CD14-positive monocyte (primary cell): ENCODE measurements at regions not wholly inside any gene's neighbourhood (a gene's known extent, or its start where the extent isn't known, plus 50 kb on each side); places are given as distances from the start of the nearest gene placed in this dataset.

Source experiments
- DNase-seq, 3 donors: peaks; one replicate each; pipeline ENCODE4 v3.0.0-alpha.2; 2011 to 2022
- H2AFZ ChIP-seq: 2 replicates; pipeline ENCODE4 v1.6.0; 2012; ENCODE audit warnings: mild to moderate bottlenecking, low read depth, low read length, inconsistent platforms; ENCODE audit not compliant: insufficient read depth, poor library complexity, severe bottlenecking
- H3K27ac ChIP-seq, 2 donors: 1 replicate in 1 of 2; 2 replicates in 1 of 2; pipeline ENCODE4 v1.5.1; 2012 to 2013; ENCODE audit warnings: low read length in 2 of 2, control low read depth in 1 of 2, inconsistent platforms in 1 of 2, low read depth in 1 of 2, mild to moderate bottlenecking in 1 of 2
- H3K27me3 ChIP-seq, 2 donors: one replicate each; pipeline versions ENCODE4 v1.6.0 to v1.6.1; 2011 to 2013; ENCODE audit warnings: low read length in 2 of 2; ENCODE audit not compliant: control insufficient read depth in 2 of 2, insufficient read depth in 2 of 2
- H3K36me3 ChIP-seq, 2 donors: replicated peaks in 1 of 2; 1 replicate in 1 of 2; 2 replicates in 1 of 2; pipeline versions ENCODE4 v1.5.1 to v1.6.1; 2012 to 2013; ENCODE audit warnings: low read length in 2 of 2, control low read depth in 1 of 2, inconsistent platforms in 1 of 2, mild to moderate bottlenecking in 1 of 2; ENCODE audit not compliant: insufficient read depth in 2 of 2, control insufficient read depth in 1 of 2
- H3K4me1 ChIP-seq, 2 donors: 1 replicate in 1 of 2; 2 replicates in 1 of 2; pipeline versions ENCODE4 v1.5.1 to v1.6.1; 2012 to 2013; ENCODE audit warnings: low read length in 2 of 2, control low read depth in 1 of 2, inconsistent platforms in 1 of 2, mild to moderate bottlenecking in 1 of 2, moderate library complexity in 1 of 2; ENCODE audit not compliant: insufficient read depth in 2 of 2, control insufficient read depth in 1 of 2
- H3K4me2 ChIP-seq: replicated peaks from 2 replicates; pipeline ENCODE3; 2012; ENCODE audit warnings: low read length, moderate library complexity, mild to moderate bottlenecking; ENCODE audit not compliant: poor library complexity, severe bottlenecking; ENCODE audit errors: extremely low read depth
- H3K4me3 ChIP-seq, 3 experiments: fragments of 200-600 bp in 1 of 3; sonication (generic) in 1 of 3; replicated peaks in 1 of 3; 1 replicate in 2 of 3; 2 replicates in 1 of 3; pipeline ENCODE4 v1.5.1; 2011 to 2013; ENCODE audit warnings: low read length in 3 of 3, mild to moderate bottlenecking in 3 of 3, control low read depth in 2 of 3, low read depth in 2 of 3, inconsistent platforms in 1 of 3, moderate library complexity in 1 of 3
- H3K79me2 ChIP-seq: 2 replicates; pipeline ENCODE4 v1.6.0; 2012; ENCODE audit warnings: mild to moderate bottlenecking, control low read depth, inconsistent platforms, low read length, moderate library complexity; ENCODE audit not compliant: insufficient read depth
- H3K9ac ChIP-seq: 2 replicates; pipeline ENCODE4 v1.6.0; 2017; ENCODE audit warnings: low read length, mild to moderate bottlenecking; ENCODE audit not compliant: insufficient read depth, poor library complexity, severe bottlenecking
- H3K9me3 ChIP-seq, 2 donors: replicated peaks in 1 of 2; 1 replicate in 1 of 2; 2 replicates in 1 of 2; pipeline versions ENCODE4 v1.5.1 to v1.6.1; 2012 to 2013; ENCODE audit warnings: low read length in 2 of 2, control low read depth in 1 of 2; ENCODE audit not compliant: control insufficient read depth in 1 of 2, insufficient read depth in 1 of 2
- H4K20me1 ChIP-seq: 2 replicates; pipeline ENCODE4 v1.6.0; 2012; ENCODE audit warnings: mild to moderate bottlenecking, low read length, control low read depth, moderate library complexity; ENCODE audit not compliant: insufficient read depth
- H3K27ac Mint-ChIP-seq, 7 donors: one replicate each; pipeline ENCODE4 v1.8.0; 2020; ENCODE audit warnings: mild to moderate bottlenecking in 7 of 7, mixed read lengths in 7 of 7, moderate library complexity in 6 of 7, inconsistent platforms in 2 of 7
- H3K27me3 Mint-ChIP-seq, 3 donors: one replicate each; pipeline ENCODE4 v1.8.0; 2021 to 2022; ENCODE audit warnings: low read depth in 3 of 3, mild to moderate bottlenecking in 3 of 3, mixed read lengths in 3 of 3, moderate library complexity in 3 of 3, inconsistent platforms in 1 of 3
- H3K36me3 Mint-ChIP-seq, 2 donors: one replicate each; pipeline ENCODE4 v1.8.0; 2020; ENCODE audit warnings: mixed read lengths in 2 of 2, inconsistent platforms in 1 of 2, mild to moderate bottlenecking in 1 of 2
- H3K4me1 Mint-ChIP-seq: one replicate; pipeline ENCODE4 v1.8.0; 2020; ENCODE audit warnings: mild to moderate bottlenecking, mixed read lengths
- H3K4me3 Mint-ChIP-seq, 2 donors: one replicate each; pipeline ENCODE4 v1.8.0; 2020; ENCODE audit warnings: mild to moderate bottlenecking in 2 of 2, mixed read lengths in 2 of 2, moderate library complexity in 1 of 2
- H3K9me3 Mint-ChIP-seq, 7 donors: one replicate each; pipeline ENCODE4 v1.8.0; 2020 to 2022; ENCODE audit warnings: mixed read lengths in 7 of 7, mild to moderate bottlenecking in 6 of 7, moderate library complexity in 6 of 7, inconsistent platforms in 2 of 7
- WGBS: methylation state at CpG from one replicate; pipeline ENCODE4 v1.1.5; 2013; ENCODE audit warnings: missing lambda C conversion rate; ENCODE audit not compliant: insufficient coverage; 5-methylcytosine and 5-hydroxymethylcytosine counted together
- intact Hi-C, 2 donors: fragments of 100-400 bp; cut with micrococcal nuclease; formaldehyde crosslinking; loops; one replicate each; pipeline versions ENCODE4 v1.15.0 to v1.15.1; 2023
- TF ChIP-seq, protein P1 (sequence below): fragments of 200-600 bp; IDR thresholded peaks from one replicate; pipeline ENCODE4 v1.8.0; 2022; ENCODE audit warnings: antibody characterized with exemption, mild to moderate bottlenecking

DNA sequence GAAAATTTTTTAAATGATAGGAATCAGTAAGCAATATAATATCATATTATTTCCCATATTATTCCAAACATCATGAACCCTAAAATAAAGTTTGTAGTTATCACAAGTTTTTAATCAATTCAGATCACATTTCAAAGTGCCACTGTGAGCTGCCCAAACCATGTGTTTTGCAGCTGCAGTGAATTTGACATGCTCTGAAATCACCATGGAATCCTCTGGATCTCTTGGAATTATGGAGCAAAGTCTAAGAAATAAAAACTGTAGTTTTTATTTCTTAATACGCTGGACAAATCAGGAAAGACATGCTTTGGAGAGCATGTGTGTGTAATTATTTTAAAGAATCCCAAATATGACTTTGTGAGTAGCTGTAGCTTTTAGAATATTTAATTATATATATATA lies 262.7 kb downstream of the ANKRD50 start:
- no peak for DNase-seq
- Histone ChIP-seq H3K4me1 (no peaks in the 10 kb centered on the region), H3K9me3 (peaks cover 7 to 28% of the 10 kb centered on the region in 2 donors), H4K20me1 (no peaks in the 10 kb centered on the region), H3K79me2 (no peaks in the 10 kb centered on the region), H3K4me2 (no peak overlapping the region), H3K36me3 (no peaks in the 10 kb centered on the region), H3K9ac (no peak overlapping the region), H3K27me3 (no peaks in the 10 kb centered on the region), H2AFZ (no peak overlapping the region), H3K27ac (no peak overlapping the region), H3K4me3 (no peak overlapping the region)
- Mint-ChIP-seq H3K9me3 (peaks cover 3 to 33% (median 10%) of the 10 kb centered on the region in 7 donors), H3K4me1 (no peaks in the 10 kb centered on the region), H3K4me3 (no peak overlapping the region), H3K36me3 (no peaks in the 10 kb centered on the region), H3K27ac (no peak overlapping the region), H3K27me3 (peaks cover 0 to 1% (median 0%) of the 10 kb centered on the region in 3 donors)
- intact Hi-C loops: no loop called here
- WGBS: no CpG with 5 or more reads among the region's 1 CpG
- TF ChIP-seq, protein P1, sequence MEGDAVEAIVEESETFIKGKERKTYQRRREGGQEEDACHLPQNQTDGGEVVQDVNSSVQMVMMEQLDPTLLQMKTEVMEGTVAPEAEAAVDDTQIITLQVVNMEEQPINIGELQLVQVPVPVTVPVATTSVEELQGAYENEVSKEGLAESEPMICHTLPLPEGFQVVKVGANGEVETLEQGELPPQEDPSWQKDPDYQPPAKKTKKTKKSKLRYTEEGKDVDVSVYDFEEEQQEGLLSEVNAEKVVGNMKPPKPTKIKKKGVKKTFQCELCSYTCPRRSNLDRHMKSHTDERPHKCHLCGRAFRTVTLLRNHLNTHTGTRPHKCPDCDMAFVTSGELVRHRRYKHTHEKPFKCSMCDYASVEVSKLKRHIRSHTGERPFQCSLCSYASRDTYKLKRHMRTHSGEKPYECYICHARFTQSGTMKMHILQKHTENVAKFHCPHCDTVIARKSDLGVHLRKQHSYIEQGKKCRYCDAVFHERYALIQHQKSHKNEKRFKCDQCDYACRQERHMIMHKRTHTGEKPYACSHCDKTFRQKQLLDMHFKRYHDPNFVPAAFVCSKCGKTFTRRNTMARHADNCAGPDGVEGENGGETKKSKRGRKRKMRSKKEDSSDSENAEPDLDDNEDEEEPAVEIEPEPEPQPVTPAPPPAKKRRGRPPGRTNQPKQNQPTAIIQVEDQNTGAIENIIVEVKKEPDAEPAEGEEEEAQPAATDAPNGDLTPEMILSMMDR: no peak

DNA sequence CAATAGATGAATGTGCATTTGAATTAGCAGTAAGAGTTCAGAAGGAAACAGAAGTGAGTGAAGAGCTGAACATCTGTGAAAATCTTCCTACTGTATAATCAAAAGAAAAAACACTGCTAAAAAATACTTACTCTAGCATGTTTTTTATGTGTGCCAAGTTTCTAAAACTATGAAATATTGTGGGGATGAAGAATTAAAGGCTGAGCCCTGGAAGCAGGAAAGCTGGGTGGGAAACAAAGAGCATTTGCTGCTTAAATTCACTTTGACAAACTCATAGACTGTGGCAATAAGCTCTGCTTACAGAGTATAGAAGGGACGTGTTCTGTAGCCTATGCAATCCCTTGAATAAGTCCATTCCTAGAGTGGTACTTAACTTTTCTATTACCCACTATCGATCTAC lies 261.7 kb downstream of the ANKRD50 start:
- Mint-ChIP-seq H3K36me3 (no peaks in the 10 kb centered on the region), H3K4me1 (no peaks in the 10 kb centered on the region), H3K27ac (no peak overlapping the region), H3K9me3 (peaks cover 0 to 25% (median 6%) of the 10 kb centered on the region in 7 donors), H3K27me3 (no peaks in the 10 kb centered on the region), H3K4me3 (no peak overlapping the region)
- 71% methylated on average over 1 of the region's 2 CpGs for WGBS
- H3K9me3 ChIP-seq: peaks cover 0 to 18% of the 10 kb centered on the region in 2 donors
- no peaks in the 10 kb centered on the region for H3K36me3 ChIP-seq
- intact Hi-C loops: no loop called here
- no peak overlapping the region for H3K9ac ChIP-seq
- TF ChIP-seq, protein P1: no peak
- no peaks in the 10 kb centered on the region for H3K27me3 ChIP-seq
- no peak for DNase-seq
- H2AFZ ChIP-seq: no peak overlapping the region
- no peaks in the 10 kb centered on the region for H4K20me1 ChIP-seq
- no peak overlapping the region for H3K4me3 ChIP-seq
- H3K4me2 ChIP-seq: no peak overlapping the region
- H3K79me2 ChIP-seq: no peaks in the 10 kb centered on the region
- no peaks in the 10 kb centered on the region for H3K4me1 ChIP-seq
- H3K27ac ChIP-seq: no peak overlapping the region
